ENCODE measurements at regions not wholly inside any gene's neighbourhood (a gene's known extent, or its start where the extent isn't known, plus 50 kb on each side); places are given as distances from the start of the nearest gene placed in this dataset.

DNA sequence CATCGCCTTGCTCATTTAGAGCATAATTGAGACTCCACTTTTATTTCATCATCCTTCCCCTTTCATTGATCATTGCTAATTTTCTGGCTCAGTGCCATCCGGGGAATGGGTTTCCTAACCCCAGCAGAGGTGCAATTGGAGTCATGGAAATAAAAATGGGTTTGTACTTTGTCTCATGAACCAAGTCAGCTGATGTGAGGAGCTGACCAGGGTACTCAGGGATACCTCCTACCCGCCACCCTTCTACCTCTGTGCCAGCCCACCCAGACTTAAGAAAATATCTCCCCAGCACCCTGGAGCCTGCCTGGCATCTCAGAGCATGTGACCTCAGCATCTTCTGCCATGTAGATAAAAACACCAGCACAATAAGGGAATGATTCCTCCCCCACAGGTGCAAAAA is 59.1 kb upstream of the MAFB start:
- Histone ChIP-seq H3K4me3 (no peak overlapping the region), H3K27ac (no peak overlapping the region)
- DNase-seq (ENCODE audit: low spot score): no peak
- TF ChIP-seq, protein P1, sequence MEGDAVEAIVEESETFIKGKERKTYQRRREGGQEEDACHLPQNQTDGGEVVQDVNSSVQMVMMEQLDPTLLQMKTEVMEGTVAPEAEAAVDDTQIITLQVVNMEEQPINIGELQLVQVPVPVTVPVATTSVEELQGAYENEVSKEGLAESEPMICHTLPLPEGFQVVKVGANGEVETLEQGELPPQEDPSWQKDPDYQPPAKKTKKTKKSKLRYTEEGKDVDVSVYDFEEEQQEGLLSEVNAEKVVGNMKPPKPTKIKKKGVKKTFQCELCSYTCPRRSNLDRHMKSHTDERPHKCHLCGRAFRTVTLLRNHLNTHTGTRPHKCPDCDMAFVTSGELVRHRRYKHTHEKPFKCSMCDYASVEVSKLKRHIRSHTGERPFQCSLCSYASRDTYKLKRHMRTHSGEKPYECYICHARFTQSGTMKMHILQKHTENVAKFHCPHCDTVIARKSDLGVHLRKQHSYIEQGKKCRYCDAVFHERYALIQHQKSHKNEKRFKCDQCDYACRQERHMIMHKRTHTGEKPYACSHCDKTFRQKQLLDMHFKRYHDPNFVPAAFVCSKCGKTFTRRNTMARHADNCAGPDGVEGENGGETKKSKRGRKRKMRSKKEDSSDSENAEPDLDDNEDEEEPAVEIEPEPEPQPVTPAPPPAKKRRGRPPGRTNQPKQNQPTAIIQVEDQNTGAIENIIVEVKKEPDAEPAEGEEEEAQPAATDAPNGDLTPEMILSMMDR (IDR thresholded peaks at IDR 0.05): no peak

DNA sequence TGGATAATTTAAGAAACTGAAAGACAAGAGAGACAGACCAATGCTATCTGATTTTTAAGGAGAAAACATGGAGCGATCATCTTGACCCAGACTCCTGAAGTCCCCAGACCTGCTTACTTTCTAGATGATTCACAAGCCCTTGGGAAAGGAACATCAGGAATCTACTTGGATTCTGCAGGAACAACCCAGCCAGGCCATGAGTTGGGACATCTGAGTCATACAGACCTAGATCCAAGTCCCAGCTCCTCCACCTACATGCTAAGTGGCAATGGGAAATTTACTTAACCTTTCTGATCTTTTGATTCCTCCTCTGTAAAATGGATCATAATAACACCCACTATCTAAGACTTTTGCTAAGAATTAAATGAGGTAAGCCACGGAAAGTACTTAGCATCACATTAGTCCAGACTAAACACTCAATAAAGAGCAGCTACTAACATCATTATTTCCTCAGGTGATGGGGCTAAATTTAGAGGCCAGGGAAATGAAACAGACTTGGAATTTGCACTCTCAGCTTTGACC is 61.0 kb upstream of the MAFB start:
- TF ChIP-seq, protein P1 (IDR thresholded peaks at IDR 0.05): no peak
- Histone ChIP-seq H3K4me3 (no peak overlapping the region), H3K27ac (peak overlapping the region; percentile 72 to 84)
- no peak for DNase-seq (ENCODE audit: low spot score)

DNA sequence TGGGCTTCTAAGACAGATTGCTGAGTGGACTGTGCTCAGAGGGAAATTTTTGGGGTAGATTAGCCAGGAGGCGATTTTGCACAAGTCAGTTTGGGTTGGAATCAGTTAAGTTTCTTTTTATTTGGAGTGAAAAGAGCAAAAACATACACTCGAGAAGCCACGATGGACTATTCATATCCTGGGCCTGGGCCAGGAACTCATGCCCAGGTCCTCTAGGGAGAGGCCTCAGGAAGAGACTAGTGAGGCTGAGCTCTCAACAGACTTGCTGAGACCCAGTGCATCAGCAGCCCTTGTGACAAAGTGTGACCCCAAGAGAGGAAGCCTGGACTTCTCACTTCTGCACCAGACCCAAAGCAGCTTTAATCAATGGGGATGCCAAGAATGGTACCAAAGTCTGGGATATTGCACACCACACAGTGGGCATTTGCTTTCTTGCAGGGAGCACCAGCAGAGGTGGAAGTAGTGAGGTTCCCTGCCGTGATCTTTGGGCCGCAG is 61.6 kb upstream of the MAFB start:
- TF ChIP-seq, protein P1 (IDR thresholded peaks at IDR 0.05): no peak
- Histone ChIP-seq H3K27ac (peak overlapping the region; percentile 72 to 84), H3K4me3 (no peak overlapping the region)
- no peak for DNase-seq (ENCODE audit: low spot score)

DNA sequence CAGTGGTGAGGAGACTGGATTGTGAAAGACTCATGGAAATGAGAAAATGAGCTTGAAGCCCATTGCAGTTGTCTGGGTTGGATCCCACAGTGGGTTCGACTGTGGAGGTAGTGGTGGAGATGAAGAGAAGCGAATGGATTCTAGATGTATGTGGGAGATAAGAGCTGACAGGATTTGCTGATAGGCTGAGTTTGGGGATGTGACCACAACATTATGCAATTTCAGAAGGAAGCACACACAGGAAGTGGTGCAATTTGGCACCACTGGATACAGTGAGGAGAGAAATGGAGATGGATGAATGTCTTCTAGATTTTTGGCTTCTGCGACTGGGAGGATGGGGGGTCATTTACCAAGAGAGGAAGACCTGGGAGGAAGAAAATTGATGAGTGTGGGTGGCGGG is 64.4 kb upstream of the MAFB start:
- no peak overlapping the region for H3K4me3 ChIP-seq
- TF ChIP-seq, protein P1 (IDR thresholded peaks at IDR 0.05): no peak
- DNase-seq (ENCODE audit: low spot score): no peak
- no peak overlapping the region for H3K27ac ChIP-seq

- H3K27ac ChIP-seq: peak overlapping the region in 1 of 2 donors; percentile 5
- TF ChIP-seq, protein P1 (IDR thresholded peaks at IDR 0.05): no peak
- no peak overlapping the region for H3K4me3 ChIP-seq
- DNase-seq (ENCODE audit: low spot score): no peak
Measured at GRCh38 chr20:40754339-40754943, 65.4 kb upstream of the MAFB start.

DNA sequence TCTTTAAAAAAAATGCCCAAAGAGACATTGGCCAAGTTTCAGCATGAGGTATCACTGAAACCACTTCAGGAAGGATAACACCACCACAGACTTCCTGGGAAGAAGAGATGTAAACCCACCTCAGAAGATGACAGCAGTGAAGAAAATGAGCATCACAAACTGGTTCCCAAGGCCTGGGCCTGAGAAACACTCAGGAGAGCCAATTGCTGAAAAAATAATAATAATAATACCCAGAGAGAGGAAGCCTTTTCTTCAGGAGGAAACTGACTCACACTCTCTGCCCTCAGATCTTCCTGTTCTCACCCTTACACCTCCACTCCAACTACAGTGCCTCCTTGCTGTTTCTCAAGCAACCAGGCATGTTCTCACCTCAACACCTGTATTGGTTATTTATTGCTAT is 68.1 kb upstream of the MAFB start:
- TF ChIP-seq, protein P1 (IDR thresholded peaks at IDR 0.05): no peak

DNA sequence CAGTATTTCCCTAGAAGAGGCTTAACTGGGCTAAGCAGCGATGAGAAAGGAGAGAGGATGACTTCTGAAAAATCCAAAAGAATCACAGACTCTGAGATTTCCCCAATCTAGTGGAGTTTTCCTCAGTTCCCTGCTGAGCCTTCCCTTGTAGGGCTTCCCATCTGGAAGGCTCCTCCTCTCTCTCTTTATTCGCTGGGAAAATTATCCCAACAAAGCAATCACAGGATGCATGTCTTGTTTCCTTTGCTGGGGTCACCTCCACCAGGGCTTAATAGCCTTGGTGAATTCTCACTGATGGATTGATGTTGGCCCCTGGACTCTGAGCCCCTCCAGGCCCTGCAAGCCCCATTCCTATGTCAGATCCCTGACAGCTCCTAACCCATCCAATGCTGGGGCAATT is 69.8 kb upstream of the MAFB start:
- Histone ChIP-seq H3K27ac (no peak overlapping the region), H3K4me3 (no peak overlapping the region)
- DNase-seq (ENCODE audit: low spot score): no peak
- TF ChIP-seq, protein P1 (IDR thresholded peaks at IDR 0.05): no peak

More for the DNA sequence above, 68.1 kb upstream of the MAFB start:
- Histone ChIP-seq H3K27ac (no peak overlapping the region), H3K4me3 (no peak overlapping the region)
- DNase-seq (ENCODE audit: low spot score): peak; percentile 14
